Upper lobe of left lung (tissue), 6 donors: ENCODE measurements at regions not wholly inside any gene's neighbourhood (a gene's known extent, or its start where the extent isn't known, plus 50 kb on each side); places are given as distances from the start of the nearest gene placed in this dataset.

Source experiments
- ATAC-seq, 2 donors: fragments of 200-7000 bp; cut with Tn5 transposase; one replicate each; pipeline ENCODE4 v1.9.1; 2022; ENCODE audit warnings: mild to moderate bottlenecking in 2 of 2, moderate library complexity in 2 of 2; ENCODE audit not compliant: low FRiP score in 2 of 2
- DNase-seq, 2 donors: peaks; one replicate each; pipeline ENCODE4 v3.0.0-alpha.2; 2019 to 2020
- H3K27ac ChIP-seq, 4 donors: fragments of 200-600 bp; sonication (generic); one replicate each; pipeline ENCODE4 v1.5.1; 2016 to 2019
- H3K27me3 ChIP-seq, 4 donors: fragments of 200-600 bp; sonication (generic); one replicate each; pipeline ENCODE4 v1.5.1; 2017 to 2019
- H3K36me3 ChIP-seq, 4 donors: fragments of 200-600 bp; sonication (generic); one replicate each; pipeline ENCODE4 v1.5.1; 2016 to 2019
- H3K4me1 ChIP-seq, 4 donors: fragments of 200-600 bp; sonication (generic); one replicate each; pipeline ENCODE4 v1.5.1; 2018 to 2019
- H3K4me3 ChIP-seq, 4 donors: fragments of 200-600 bp; sonication (generic); one replicate each; pipeline ENCODE4 v1.5.1; 2017 to 2019; ENCODE audit warnings: mild to moderate bottlenecking in 2 of 4, moderate library complexity in 1 of 4
- H3K9me3 ChIP-seq, 4 donors: fragments of 200-600 bp; sonication (generic); one replicate each; pipeline ENCODE4 v1.5.1; 2018 to 2019
- EP300 ChIP-seq, 4 donors: sonication (generic); formaldehyde crosslinking; IDR thresholded peaks; one replicate each; pipeline ENCODE4 v1.5.1; 2017; ENCODE audit warnings: antibody characterized with exemption in 4 of 4, control low read depth in 2 of 4
- WGBS, 2 donors: methylation state at CpG; one replicate each; pipeline ENCODE4 v1.1.5; 2017 to 2018; 5-methylcytosine and 5-hydroxymethylcytosine counted together
- small RNA-seq, 4 donors: library from RNA; depleted of rRNA; stranded (forward); fragments of <200 nt; gene quantifications; one replicate each; pipeline ENCODE3, GENCODE V24; 2016
- TF ChIP-seq, protein P1 (sequence below), 6 experiments: fragments of 450-650 bp in 4 of 6; fragments of 200-600 bp in 2 of 6; sonication (generic) in 2 of 6; IDR thresholded peaks; one replicate each; pipeline ENCODE4 v1.5.1; 2016 to 2019; ENCODE audit warnings: antibody characterized with exemption in 6 of 6
- donor health status: DM: no; HTN: no; CAD: no; lungs with moderate emphysema.
- donor health status: DM: no; HTN: yes; CAD: no; lungs with severe emphysema.

DNA sequence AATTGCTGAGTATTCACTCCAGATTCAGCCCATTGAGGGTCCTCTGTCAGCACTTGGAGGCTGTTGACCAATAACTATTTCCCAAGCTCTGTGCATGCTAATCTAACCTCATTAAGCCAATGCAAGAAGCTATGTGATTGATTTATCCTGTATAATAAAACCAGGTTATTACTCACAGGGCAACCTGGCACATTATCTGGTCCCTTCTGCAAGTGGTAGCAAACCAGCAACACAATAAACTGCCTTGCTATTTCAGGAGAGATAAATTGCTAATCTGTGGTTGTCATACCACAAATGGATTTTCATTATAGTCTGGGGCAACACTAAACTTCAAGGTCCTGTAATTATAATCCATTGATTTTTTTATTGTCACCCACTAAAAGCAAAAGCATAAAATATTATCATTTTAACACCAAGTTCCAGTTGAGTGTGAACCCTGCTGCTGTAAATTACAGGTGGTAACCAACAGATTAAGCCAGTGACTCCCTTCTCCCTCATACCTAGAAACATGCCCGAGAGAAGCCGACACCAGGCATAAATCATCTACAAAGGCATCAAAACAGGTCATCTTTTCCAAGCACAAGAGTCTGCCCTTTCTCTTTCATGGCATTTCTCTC, 51.1 kb upstream of the SOX9 start:
- H3K9me3 ChIP-seq, result no peaks in the 10 kb centered on the region

More for the DNA sequence above, 51.1 kb upstream of the SOX9 start:
- Histone ChIP-seq H3K4me1 (no peaks in the 10 kb centered on the region), H3K27ac (no peak overlapping the region), H3K4me3 (no peak overlapping the region), H3K36me3 (no peaks in the 10 kb centered on the region), H3K27me3 (no peaks in the 10 kb centered on the region)
- TF ChIP-seq, protein P1, sequence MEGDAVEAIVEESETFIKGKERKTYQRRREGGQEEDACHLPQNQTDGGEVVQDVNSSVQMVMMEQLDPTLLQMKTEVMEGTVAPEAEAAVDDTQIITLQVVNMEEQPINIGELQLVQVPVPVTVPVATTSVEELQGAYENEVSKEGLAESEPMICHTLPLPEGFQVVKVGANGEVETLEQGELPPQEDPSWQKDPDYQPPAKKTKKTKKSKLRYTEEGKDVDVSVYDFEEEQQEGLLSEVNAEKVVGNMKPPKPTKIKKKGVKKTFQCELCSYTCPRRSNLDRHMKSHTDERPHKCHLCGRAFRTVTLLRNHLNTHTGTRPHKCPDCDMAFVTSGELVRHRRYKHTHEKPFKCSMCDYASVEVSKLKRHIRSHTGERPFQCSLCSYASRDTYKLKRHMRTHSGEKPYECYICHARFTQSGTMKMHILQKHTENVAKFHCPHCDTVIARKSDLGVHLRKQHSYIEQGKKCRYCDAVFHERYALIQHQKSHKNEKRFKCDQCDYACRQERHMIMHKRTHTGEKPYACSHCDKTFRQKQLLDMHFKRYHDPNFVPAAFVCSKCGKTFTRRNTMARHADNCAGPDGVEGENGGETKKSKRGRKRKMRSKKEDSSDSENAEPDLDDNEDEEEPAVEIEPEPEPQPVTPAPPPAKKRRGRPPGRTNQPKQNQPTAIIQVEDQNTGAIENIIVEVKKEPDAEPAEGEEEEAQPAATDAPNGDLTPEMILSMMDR (IDR thresholded peaks at IDR 0.05), result no peak
- no peak for TF ChIP-seq EP300 (IDR thresholded peaks at IDR 0.05)
- ATAC-seq (no peak), DNase-seq (no peak)
- WGBS, 2 donors, result 61% methylated on average over 2 of the region's 2 CpGs

Small RNA genes lying in the stretch of these regions (small RNA-seq; reads per million reads assigned to genes)
- 0 reads per million in 4 donors for gene RNU7-155P
